EH (cell line): ENCODE measurements at regions not wholly inside any gene's neighbourhood (a gene's known extent, or its start where the extent isn't known, plus 50 kb on each side); places are given as distances from the start of the nearest gene placed in this dataset.

Experiments used
- DNase-seq: peaks from one replicate; pipeline ENCODE4 v3.0.0-alpha.2; 2015; ENCODE audit warnings: low read depth

- peak; percentile 94 for DNase-seq
Observed at GRCh38 chr1:222370081-222370912, 177.6 kb downstream of the HHIPL2 start.

- no peak for DNase-seq
Observed at GRCh38 chr1:222369148-222369547, 178.8 kb downstream of the HHIPL2 start.

- DNase-seq, result no peak
Observed at GRCh38 chr1:222358100-222358499, 189.8 kb downstream of the HHIPL2 start.

GRCh38 chr1:222357252-222357651 lies 190.7 kb downstream of the HHIPL2 start:
- DNase-seq, result no peak

DNA sequence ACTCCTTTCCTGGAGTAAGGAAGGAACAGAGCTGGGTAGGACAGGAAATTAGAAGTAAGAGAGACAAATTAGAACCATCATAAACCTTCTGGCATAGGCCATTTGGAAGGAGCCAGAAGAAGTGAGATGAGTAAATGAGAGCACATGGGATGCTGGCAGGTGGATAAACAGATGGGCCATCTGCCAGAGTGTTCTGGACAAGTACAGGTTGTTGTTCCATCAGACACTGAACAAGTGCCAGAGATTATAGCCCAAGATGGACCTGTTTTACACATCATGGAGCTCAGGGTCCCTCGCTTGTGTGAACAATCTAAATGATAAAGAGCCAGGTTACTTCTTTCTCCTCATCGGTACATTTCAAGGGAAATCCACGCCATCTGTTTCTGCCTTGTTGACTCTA lies 200.3 kb downstream of the HHIPL2 start:
- no peak for DNase-seq

- DNase-seq, result no peak
Observed at GRCh38 chr1:222346955-222347354, 200.9 kb downstream of the HHIPL2 start.

DNA sequence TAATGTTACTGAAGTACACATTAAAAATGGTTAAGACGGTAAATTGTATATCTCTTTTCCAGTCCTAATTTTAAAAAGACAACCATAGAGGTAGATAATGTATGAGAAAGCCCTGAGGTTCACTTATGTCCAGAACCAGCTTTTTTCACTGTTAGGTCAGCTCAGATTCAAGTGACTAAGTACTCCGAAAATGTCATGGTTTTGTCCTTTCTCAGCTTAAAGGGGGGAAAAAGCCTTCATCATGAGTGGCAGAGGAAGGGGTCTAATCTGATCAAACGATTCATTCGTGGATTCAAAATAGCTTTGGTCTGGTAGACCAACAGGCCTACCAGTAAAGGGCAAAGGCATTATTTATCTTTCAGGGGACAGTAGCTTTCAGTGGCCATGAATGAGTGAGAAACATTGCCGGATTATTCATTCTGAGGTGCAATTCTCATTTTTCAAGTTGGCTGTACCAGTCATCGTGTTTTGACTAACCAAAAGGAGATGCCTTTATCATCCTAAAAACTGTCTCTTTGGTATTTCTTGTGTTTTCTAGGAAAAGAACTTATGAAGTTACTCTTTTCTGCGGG lies 208.4 kb downstream of the HHIPL2 start:
- DNase-seq, result peak; percentile 59

DNA sequence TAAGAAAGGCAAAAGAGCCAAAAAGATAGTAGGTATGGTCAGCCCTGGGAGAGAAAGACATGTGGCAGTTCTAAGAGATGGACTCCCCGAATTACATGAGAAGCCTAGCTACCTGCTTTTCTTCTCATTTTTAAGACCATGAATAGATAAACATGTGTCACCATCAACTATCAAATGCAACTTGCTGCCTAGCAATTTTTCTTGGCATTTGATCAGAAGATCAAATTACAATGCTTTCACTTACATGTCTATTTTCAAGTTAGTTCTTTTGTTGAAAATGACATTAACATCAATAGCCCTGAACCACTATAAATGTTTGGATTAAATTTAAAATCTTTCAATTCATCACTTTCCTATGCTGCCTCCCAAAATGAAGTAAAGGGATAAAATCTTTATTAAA lies 212.3 kb downstream of the HHIPL2 start:
- peak; percentile 37 for DNase-seq

DNA sequence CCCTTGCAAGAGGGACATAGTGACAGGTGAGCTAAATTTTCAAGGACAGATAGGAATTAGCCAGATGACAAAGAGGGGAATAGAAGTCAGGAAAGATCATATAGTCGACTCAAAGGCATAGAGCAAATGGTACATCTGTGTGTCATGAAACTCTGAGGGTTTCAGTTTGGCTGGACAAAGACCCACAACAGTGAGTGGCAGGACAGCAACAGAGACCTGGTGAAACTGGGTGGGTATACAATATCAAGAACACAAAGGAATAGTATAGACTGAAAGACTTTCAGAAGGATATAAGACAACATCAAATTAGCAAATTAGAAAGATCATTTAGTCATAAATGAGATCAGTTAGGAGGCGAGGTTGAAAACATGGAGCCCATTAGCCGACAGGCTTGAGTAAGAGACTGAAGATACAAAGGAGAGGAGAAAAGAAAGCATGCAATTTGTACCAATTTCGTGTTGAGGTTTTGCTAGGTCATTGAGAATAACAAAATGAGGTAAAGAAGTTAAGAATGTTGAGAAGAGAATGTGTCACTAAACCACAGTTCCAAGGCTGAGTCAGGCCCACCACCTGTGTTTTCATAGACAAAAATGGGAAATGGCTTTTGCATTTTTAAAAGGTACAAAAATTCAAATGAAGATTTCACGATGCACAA lies 213.8 kb downstream of the HHIPL2 start:
- peak; percentile 81 for DNase-seq

- peak; percentile 12 for DNase-seq
Observed at GRCh38 chr1:222331765-222332164, 216.1 kb downstream of the HHIPL2 start.

GRCh38 chr1:222331340-222331739 lies 216.6 kb downstream of the HHIPL2 start:
- DNase-seq, result peak; percentile 85

DNA sequence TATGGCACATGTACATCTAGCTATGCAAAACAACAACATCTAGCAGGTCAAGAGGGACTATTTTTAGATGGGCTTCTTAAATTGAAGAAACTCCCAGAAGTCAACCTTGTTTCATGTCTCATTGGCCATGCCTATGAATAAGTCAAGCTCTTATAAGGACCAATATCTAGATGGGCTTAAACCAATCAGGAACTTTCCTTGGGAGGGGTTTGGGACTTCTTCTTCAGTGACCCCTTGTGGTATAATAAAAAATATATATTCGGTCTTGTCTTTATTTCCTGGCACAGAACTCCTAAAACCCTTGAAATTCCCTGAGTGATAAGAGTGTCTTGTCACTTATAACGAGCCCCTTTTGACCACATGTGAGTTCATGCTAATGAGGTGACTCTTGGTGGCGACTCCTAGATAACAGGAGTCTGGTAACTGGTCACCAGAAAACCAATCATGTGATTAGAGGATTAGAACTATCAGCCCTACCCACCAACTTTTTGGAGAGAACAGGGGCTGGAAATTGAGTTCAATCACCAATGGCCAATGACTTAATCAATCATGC lies 218.3 kb downstream of the HHIPL2 start:
- DNase-seq, result no peak

DNA sequence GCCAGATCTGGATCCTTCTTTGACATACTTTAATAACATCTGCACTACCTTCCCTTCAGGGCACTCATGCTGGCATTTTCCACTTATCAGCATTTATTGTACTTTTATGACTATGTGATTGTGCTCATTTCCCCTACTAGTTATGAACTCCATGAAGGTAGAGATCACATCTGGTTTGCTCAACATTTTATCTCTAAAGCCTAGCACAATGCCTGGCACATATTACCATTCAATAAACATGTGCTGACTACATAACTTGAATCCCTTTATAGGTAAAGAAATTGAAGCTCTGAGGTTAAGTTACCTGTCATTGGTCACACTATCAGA lies 221.2 kb downstream of the HHIPL2 start:
- no peak for DNase-seq

DNA sequence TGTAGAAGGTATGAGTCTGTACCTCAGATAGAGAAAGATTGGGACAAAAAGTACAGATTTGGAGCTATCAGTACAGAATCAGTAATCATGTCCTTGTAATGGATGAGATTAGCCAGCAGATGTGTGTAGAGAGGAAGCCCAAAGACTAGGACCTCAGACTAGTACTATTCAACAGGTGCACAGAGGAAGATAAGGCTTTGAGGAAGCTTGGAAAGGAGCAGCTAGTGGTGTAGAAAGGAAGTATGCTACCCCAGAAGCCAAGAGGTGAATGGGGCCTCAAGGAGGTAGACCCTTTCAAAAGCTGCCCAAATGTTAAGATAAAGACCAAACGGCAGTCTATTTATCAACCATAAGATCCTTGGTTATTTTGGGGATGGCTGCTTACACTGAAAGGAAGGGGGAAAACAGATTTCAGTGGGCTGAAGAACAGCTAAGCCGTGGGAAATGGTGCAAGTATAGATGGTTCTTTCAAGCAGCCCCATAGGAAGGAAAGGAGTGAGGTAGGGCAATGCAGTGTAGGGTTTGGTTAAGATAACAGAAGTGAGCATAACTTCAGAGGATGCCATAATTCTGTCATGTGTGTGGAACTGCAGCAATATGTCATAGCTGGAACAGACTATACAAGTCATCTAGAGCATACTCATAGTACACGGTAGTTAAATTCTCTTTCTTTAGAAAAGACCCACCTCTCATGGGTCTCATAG lies 221.7 kb downstream of the HHIPL2 start:
- no peak for DNase-seq

DNA sequence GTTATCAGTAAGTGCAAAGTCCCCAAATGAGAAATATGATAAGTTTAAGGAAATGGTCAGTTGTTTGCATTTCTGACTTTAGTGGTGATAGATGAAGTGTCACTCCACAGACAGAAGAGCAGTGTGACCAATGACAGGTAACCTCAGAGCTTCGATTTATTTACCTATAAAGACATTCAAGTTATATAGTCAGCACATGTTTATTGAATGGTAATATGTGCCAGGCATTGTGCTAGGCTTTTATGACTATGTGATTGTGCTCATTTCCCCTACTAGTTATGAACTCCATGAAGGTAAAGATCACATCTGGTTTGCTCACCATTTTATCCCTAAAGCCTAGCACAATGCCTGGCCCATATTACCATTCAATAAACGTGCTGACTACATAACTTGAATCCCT lies 222.4 kb downstream of the HHIPL2 start:
- DNase-seq, result no peak

DNA sequence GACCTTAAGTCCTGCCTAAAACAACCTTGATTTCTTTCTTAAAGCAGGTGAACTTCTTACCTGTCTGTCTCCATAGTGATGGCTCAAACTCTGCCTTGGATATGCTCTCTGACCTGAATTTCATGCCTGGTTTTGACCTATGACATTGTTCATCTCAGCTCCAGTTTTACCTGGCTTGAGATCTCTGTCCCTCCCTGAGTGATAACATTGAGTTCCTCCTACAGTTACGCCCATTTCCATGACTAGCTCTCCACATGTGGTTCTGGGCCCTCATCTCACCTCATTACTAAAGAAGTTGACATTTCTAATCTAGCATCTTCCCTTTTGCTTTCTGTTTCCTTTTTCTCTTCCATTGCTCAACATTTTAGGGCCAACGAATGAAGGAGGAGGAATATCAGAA lies 233.1 kb downstream of the HHIPL2 start:
- no peak for DNase-seq

DNA sequence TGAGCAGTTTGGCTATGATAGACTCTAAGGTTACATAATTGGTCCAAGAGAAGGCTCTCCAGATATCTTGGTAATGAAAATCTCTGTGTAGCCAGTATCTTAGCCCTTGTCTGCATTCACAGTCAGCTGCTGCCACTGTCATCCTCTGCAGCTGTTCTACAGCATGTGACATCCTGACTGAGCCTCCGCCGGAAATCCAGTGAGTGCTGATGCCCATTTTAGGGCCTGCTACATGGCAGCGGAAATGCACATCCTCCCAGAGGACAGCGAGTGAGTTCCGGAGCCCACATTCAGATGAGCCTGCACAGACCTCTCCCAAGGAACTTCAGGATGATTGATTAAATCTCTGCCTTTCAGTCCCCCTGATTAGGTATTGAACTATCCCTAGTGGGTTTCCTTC lies 237.1 kb downstream of the HHIPL2 start:
- no peak for DNase-seq

- no peak for DNase-seq
Observed at GRCh38 chr1:222307621-222308020, 240.3 kb downstream of the HHIPL2 start.

- DNase-seq, result no peak
Observed at GRCh38 chr1:222306512-222306911, 241.4 kb downstream of the HHIPL2 start.

DNA sequence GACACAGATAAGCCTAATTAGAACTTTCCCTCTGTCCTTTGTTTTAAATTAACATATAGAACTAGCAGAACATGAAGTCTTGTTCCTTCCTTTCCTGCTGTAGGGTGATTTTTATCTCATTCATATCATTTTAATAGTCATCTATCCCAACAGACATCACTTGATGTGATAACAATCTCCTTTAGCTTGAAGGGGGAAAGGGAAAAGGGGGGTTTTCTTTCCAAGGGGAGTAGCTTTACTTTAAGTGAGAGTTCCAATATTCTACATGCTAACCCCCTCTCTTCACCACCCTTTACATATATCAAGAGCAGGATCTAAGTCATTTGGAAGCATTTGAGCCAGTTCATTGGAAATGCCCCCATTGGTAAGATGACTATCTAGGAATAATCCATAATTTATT lies 241.9 kb downstream of the HHIPL2 start:
- no peak for DNase-seq

- DNase-seq, result peak; percentile 54
Observed at GRCh38 chr1:222301652-222302051, 246.3 kb downstream of the HHIPL2 start.

GRCh38 chr1:222299524-222299923 lies 248.4 kb downstream of the HHIPL2 start:
- DNase-seq, result no peak

DNA sequence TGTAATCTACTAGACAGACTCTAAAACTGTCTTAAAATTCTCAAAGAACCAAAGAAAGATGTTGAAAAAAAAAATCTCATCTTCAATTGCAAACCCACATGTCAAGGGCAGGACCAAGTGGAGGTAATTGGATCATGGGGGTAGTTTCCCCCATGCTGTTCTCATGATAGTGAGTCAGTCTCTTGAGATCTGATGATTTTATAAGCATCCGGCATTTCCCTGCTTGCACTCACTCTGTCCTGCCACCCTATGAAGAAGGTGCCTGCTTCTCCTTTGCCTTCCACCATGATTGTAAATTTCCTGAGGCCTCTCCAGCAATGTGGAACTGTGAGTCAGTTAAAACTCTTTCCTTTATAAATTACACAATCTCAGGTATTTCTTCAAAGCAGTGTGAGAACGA lies 257.0 kb downstream of the HHIPL2 start:
- DNase-seq, result no peak
